SK-N-SH treated with all-trans-retinoic acid at 6 μM for 48 hours (cell line): ENCODE measurements at regions not wholly inside any gene's neighbourhood (a gene's known extent, or its start where the extent isn't known, plus 50 kb on each side); places are given as distances from the start of the nearest gene placed in this dataset.

Experiments
- OSR1 ChIP-seq: fragments of 250-450 bp; sonication (Bioruptor Pico); IDR thresholded peaks from 2 replicates; pipeline ENCODE4 v1.8.0; 2022; ENCODE audit warnings: moderate library complexity, mild to moderate bottlenecking, inconsistent platforms
- PATZ1 ChIP-seq: fragments of 250-450 bp; sonication (Bioruptor Pico); IDR thresholded peaks from 2 replicates; pipeline ENCODE4 v1.8.0; 2020; ENCODE audit warnings: mild to moderate bottlenecking, moderate library complexity, borderline replicate concordance
- RARB ChIP-seq: fragments of 250-450 bp; sonication (Bioruptor Pico); IDR thresholded peaks from 2 replicates; pipeline ENCODE4 v1.8.0; 2021; ENCODE audit warnings: mild to moderate bottlenecking, moderate library complexity
- SNAI2 ChIP-seq: fragments of 250-450 bp; sonication (Bioruptor Pico); IDR thresholded peaks from 2 replicates; pipeline ENCODE4 v1.5.0; 2020; ENCODE audit warnings: mild to moderate bottlenecking, moderate library complexity
- TOX ChIP-seq: fragments of 250-450 bp; sonication (Bioruptor Pico); IDR thresholded peaks from 2 replicates; pipeline ENCODE4 v1.8.0; 2021; ENCODE audit warnings: mild to moderate bottlenecking, moderate library complexity, borderline replicate concordance
- TSHZ2 ChIP-seq: fragments of 250-450 bp; sonication (Bioruptor Pico); IDR thresholded peaks from 2 replicates; pipeline ENCODE4 v1.5.0; 2020; ENCODE audit warnings: mild to moderate bottlenecking, moderate library complexity
- ZNF565 ChIP-seq: fragments of 450-650 bp; formaldehyde crosslinking; conservative IDR thresholded peaks from 2 replicates; pipeline ENCODE4 v1.5.0; 2020; ENCODE audit warnings: low read depth, mild to moderate bottlenecking, moderate library complexity
- ZNF8 ChIP-seq: fragments of 450-650 bp; formaldehyde crosslinking; IDR thresholded peaks from 2 replicates; pipeline ENCODE4 v1.5.0; 2020; ENCODE audit warnings: mild to moderate bottlenecking, moderate library complexity

DNA sequence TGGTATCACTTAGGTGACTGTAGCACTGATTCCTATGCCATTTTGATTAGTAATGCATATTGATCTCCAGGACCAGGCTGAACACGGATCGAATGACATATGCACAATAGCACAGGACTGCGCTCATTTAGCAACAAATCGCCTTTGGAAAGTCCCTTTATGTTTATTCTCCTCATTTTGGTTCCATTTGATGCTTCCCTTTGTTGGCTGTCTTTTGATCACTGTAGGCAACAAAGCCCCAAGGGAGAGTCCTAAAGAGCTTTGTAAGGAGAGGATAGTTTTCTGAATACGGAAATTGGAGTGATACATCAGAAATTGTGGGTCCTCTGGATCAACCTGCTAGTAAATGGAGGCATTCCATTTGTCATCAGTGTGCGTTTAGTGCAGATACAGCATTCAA lies 1111.4 kb downstream of the SORCS1 start:
- TF ChIP-seq OSR1 (no peak), ZNF8 (CRISPR knock-in tag) (no peak), SNAI2 (CRISPR knock-in tag) (no peak), TSHZ2 (CRISPR knock-in tag) (no peak), PATZ1 (no peak), RARB (CRISPR knock-in tag) (no peak), TOX (CRISPR knock-in tag) (no peak), ZNF565 (no peak)
